ENCODE measurements at regions not wholly inside any gene's neighbourhood (a gene's known extent, or its start where the extent isn't known, plus 50 kb on each side); places are given as distances from the start of the nearest gene placed in this dataset.

- Mint-ChIP-seq H3K4me1 (peaks cover 5% of the 10 kb centered on the region), H3K4me3 (no peak overlapping the region), H3K27me3 (ENCODE audit: low read depth, poor library complexity) (peaks cover 4% of the 10 kb centered on the region), H3K27ac (no peak overlapping the region), H3K9me3 (peaks cover 1% of the 10 kb centered on the region), H3K36me3 (ENCODE audit: low read depth) (no peaks in the 10 kb centered on the region)
- no peak for DNase-seq
- no peak for TF ChIP-seq CTCF (IDR thresholded peaks at IDR 0.05)
Measured at GRCh38 chr3:132773071-132773619, 50.9 kb upstream of the NPHP3 start.

- H3K27me3 Mint-ChIP-seq (ENCODE audit: low read depth, poor library complexity), result no peaks in the 10 kb centered on the region
- H3K27ac Mint-ChIP-seq, result no peak overlapping the region
- H3K36me3 Mint-ChIP-seq (ENCODE audit: low read depth), result no peaks in the 10 kb centered on the region
- peaks cover 5% of the 10 kb centered on the region for H3K4me1 Mint-ChIP-seq
- TF ChIP-seq CTCF (IDR thresholded peaks at IDR 0.05), result no peak
- peaks cover 10% of the 10 kb centered on the region for H3K9me3 Mint-ChIP-seq
- no peak overlapping the region for H3K4me3 Mint-ChIP-seq
- no peak for DNase-seq
Measured at GRCh38 chr3:132772252-132772651, 50.0 kb upstream of the NPHP3 start.
